Loucy (cell line): ENCODE measurements at regions not wholly inside any gene's neighbourhood (a gene's known extent, or its start where the extent isn't known, plus 50 kb on each side); places are given as distances from the start of the nearest gene placed in this dataset.

Experiments used
- H2AFZ ChIP-seq: fragments of 200-600 bp; sonication (generic); 2 replicates; pipeline ENCODE4 v1.6.0; 2016; ENCODE audit warnings: antibody characterized with exemption, mild to moderate bottlenecking, low read length, moderate library complexity
- H3F3A ChIP-seq: fragments of 200-600 bp; 2 replicates; pipeline ENCODE4 v1.6.0; 2016; ENCODE audit warnings: antibody characterized with exemption, low read depth, mild to moderate bottlenecking
- H3K27me3 ChIP-seq: fragments of 200-600 bp; sonication (generic); 2 replicates; pipeline ENCODE4 v1.6.1; 2014; ENCODE audit warnings: low read length, mild to moderate bottlenecking; ENCODE audit not compliant: insufficient read depth, poor library complexity, severe bottlenecking
- H3K36me3 ChIP-seq: fragments of 200-600 bp; sonication (generic); 2 replicates; pipeline ENCODE4 v1.6.1; 2016; ENCODE audit warnings: low read length; ENCODE audit not compliant: insufficient read depth
- H3K4me1 ChIP-seq: fragments of 200-600 bp; sonication (generic); 2 replicates; pipeline ENCODE4 v1.5.1; 2014; ENCODE audit warnings: low read length, mild to moderate bottlenecking; ENCODE audit not compliant: insufficient read depth, poor library complexity, severe bottlenecking
- H3K4me2 ChIP-seq: fragments of 200-600 bp; sonication (generic); 2 replicates; pipeline ENCODE4 v1.6.0; 2014; ENCODE audit warnings: antibody characterized with exemption, low read length, low read depth, mild to moderate bottlenecking; ENCODE audit not compliant: poor library complexity, severe bottlenecking
- H3K4me3 ChIP-seq: fragments of 200-600 bp; sonication (generic); 2 replicates; pipeline ENCODE4 v1.5.1; 2014; ENCODE audit warnings: low read length, mild to moderate bottlenecking, mixed read lengths; ENCODE audit not compliant: poor library complexity, severe bottlenecking
- H3K79me2 ChIP-seq: fragments of 200-600 bp; sonication (generic); 2 replicates; pipeline ENCODE4 v1.6.1; 2014; ENCODE audit warnings: low read length; ENCODE audit not compliant: insufficient read depth
- H3K9ac ChIP-seq: fragments of 200-600 bp; sonication (generic); 2 replicates; pipeline ENCODE4 v1.6.0; 2014; ENCODE audit warnings: mild to moderate bottlenecking, low read depth, low read length, moderate library complexity; ENCODE audit not compliant: poor library complexity, severe bottlenecking
- H3K9me2 ChIP-seq: fragments of 200-600 bp; sonication (generic); replicated peaks from 2 replicates; pipeline ENCODE4 v1.6.1; 2016; ENCODE audit warnings: low read depth, low read length, mixed read lengths
- H3K9me3 ChIP-seq: fragments of 200-600 bp; sonication (generic); 2 replicates; pipeline ENCODE4 v1.6.1; 2014; ENCODE audit warnings: mild to moderate bottlenecking, antibody characterized with exemption, low read length, low read depth; ENCODE audit not compliant: insufficient read depth
- H4K20me1 ChIP-seq: fragments of 200-600 bp; sonication (generic); 2 replicates; pipeline ENCODE4 v1.6.0; 2014; ENCODE audit warnings: antibody characterized with exemption, low read length, mild to moderate bottlenecking; ENCODE audit not compliant: insufficient read depth, poor library complexity, severe bottlenecking
- EZH2phosphoT487 ChIP-seq: fragments of 200-600 bp; IDR thresholded peaks from 2 replicates; pipeline ENCODE4 v1.6.1; 2018; ENCODE audit warnings: antibody characterized with exemption, mild to moderate bottlenecking, moderate library complexity, borderline replicate concordance
- TF ChIP-seq, protein P1 (sequence below): fragments of 200-600 bp; sonication (generic); conservative IDR thresholded peaks from 2 replicates; pipeline ENCODE4 v1.5.1; 2014; ENCODE audit warnings: mild to moderate bottlenecking, antibody characterized with exemption, low read length

DNA sequence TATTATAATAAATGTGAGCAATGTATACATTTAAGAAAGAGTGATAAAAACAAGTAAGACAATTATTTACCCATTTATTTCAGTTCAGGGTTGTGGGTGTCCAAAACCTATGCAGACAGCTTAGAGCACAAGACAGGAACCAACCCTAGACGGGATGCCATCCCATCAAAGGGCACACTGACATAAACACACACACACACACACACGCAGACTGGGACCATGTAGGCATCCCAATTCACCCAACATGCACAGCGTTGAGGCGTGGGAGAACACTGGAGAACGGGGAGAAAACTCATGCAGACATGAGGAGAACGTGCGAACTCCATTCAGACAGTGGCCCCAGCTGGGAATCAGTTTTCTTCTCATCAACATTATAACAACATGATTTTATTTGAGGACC lies 274.7 kb downstream of the USP25 start:
- no peak for TF ChIP-seq EZH2phosphoT487
- TF ChIP-seq, protein P1, sequence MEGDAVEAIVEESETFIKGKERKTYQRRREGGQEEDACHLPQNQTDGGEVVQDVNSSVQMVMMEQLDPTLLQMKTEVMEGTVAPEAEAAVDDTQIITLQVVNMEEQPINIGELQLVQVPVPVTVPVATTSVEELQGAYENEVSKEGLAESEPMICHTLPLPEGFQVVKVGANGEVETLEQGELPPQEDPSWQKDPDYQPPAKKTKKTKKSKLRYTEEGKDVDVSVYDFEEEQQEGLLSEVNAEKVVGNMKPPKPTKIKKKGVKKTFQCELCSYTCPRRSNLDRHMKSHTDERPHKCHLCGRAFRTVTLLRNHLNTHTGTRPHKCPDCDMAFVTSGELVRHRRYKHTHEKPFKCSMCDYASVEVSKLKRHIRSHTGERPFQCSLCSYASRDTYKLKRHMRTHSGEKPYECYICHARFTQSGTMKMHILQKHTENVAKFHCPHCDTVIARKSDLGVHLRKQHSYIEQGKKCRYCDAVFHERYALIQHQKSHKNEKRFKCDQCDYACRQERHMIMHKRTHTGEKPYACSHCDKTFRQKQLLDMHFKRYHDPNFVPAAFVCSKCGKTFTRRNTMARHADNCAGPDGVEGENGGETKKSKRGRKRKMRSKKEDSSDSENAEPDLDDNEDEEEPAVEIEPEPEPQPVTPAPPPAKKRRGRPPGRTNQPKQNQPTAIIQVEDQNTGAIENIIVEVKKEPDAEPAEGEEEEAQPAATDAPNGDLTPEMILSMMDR = no peak
- no peaks in the 10 kb centered on the region for H3K9me3 ChIP-seq
- no peak overlapping the region for H3K4me2 ChIP-seq
- H3K79me2 ChIP-seq = no peaks in the 10 kb centered on the region
- no peaks in the 10 kb centered on the region for H3K4me1 ChIP-seq
- no peaks in the 10 kb centered on the region for H3K27me3 ChIP-seq
- H2AFZ ChIP-seq = no peak overlapping the region
- no peak overlapping the region for H3K4me3 ChIP-seq
- no peaks in the 10 kb centered on the region for H3F3A ChIP-seq
- H3K36me3 ChIP-seq = no peaks in the 10 kb centered on the region
- H3K9ac ChIP-seq = no peak overlapping the region
- H4K20me1 ChIP-seq = no peaks in the 10 kb centered on the region
- H3K9me2 ChIP-seq = no peaks in the 10 kb centered on the region

DNA sequence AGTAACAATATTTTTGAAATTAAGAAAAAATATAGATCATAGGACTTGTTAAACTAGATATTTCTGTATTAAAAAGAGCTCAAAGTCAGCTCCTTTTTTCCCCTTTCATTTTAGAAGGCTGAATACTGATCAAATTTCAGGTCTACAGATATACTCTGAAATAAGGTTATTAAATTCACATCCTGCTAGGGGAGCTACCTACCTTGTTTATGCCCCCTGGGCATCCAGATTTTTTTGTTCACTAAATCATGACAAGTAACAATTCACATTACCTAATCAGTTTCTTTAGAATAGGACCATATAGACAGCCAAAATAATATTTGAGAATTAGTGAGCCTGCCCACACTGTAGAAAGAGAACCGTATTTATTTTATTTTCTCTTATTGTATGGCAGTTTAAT lies 276.2 kb downstream of the USP25 start:
- no peak overlapping the region for H3K4me2 ChIP-seq

DNA sequence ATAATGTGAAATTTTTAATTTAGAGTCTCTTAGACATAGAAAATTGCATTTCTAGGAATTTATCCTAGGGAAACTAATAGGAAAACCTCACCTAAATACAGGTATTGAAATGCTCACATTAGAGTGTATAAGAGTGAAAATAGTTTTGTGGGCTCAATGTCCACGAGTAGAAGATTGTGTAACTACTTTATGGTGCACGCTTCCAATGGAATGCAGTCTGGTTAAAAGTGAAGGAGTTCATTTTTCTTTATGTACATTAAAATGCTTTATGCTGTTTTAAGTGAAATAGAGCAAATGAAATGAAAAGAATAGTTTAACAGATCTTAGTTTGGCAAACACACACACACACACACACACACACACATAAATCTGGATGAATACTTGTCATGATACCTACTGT lies 278.2 kb downstream of the USP25 start:
- Histone ChIP-seq H3K9me2 (no peaks in the 10 kb centered on the region), H3K4me2 (no peak overlapping the region), H2AFZ (no peak overlapping the region), H3K79me2 (no peaks in the 10 kb centered on the region), H3K9me3 (no peaks in the 10 kb centered on the region), H3F3A (no peaks in the 10 kb centered on the region), H3K27me3 (no peaks in the 10 kb centered on the region), H3K4me1 (no peaks in the 10 kb centered on the region), H3K9ac (no peak overlapping the region), H4K20me1 (no peaks in the 10 kb centered on the region), H3K36me3 (no peaks in the 10 kb centered on the region), H3K4me3 (no peak overlapping the region)
- TF ChIP-seq, protein P1 = no peak
- TF ChIP-seq EZH2phosphoT487 = no peak

More for the DNA sequence above, 276.2 kb downstream of the USP25 start:
- no peaks in the 10 kb centered on the region for H4K20me1 ChIP-seq
- no peak overlapping the region for H3K9ac ChIP-seq
- no peaks in the 10 kb centered on the region for H3K9me2 ChIP-seq
- H3F3A ChIP-seq = no peaks in the 10 kb centered on the region
- H3K9me3 ChIP-seq = no peaks in the 10 kb centered on the region
- H3K27me3 ChIP-seq = no peaks in the 10 kb centered on the region
- no peaks in the 10 kb centered on the region for H3K79me2 ChIP-seq
- H3K36me3 ChIP-seq = no peaks in the 10 kb centered on the region
- no peak for TF ChIP-seq EZH2phosphoT487
- TF ChIP-seq, protein P1 = no peak
- H2AFZ ChIP-seq = no peak overlapping the region
- H3K4me3 ChIP-seq = no peak overlapping the region
- H3K4me1 ChIP-seq = no peaks in the 10 kb centered on the region
